ENCODE measurements at regions not wholly inside any gene's neighbourhood (a gene's known extent, or its start where the extent isn't known, plus 50 kb on each side); places are given as distances from the start of the nearest gene placed in this dataset.

- ATAC-seq (ENCODE audit: low read depth): no peak
Measured at GRCh38 chr7:69062020-69062765, 536.1 kb upstream of the AUTS2 start.

More at GRCh38 chr7:69062020-69062765, 536.1 kb upstream of the AUTS2 start:
- no peak overlapping the region for H4K91ac ChIP-seq (ENCODE audit: insufficient read depth, low read depth, low read length)
- H2AK5ac ChIP-seq (ENCODE audit: low read depth, low read length): no peak overlapping the region
- in situ Hi-C loops (cut with MboI; ENCODE audit: low sequenced_read_pairs) (no loop called here), dilution Hi-C loops (cut with HindIII; ENCODE audit: low sequenced_read_pairs, unreplicated experiment) (no loop called here), intact Hi-C loops (cut with micrococcal nuclease) (no loop called here)
- WGBS, 2 experiments (ENCODE audit: extremely low coverage in 2 of 2, insufficient read length in 1 of 2): no CpG with 5 or more reads among the region's 20 CpGs
- H2BK5ac ChIP-seq (ENCODE audit: low read depth, low read length, poor library complexity, severe bottlenecking): no peak overlapping the region
- no peak overlapping the region for H3K18ac ChIP-seq (ENCODE audit: low read depth, low read length)
- no peak overlapping the region for H4K5ac ChIP-seq (ENCODE audit: low read depth, low read length)
- no peak overlapping the region for H2BK15ac ChIP-seq (ENCODE audit: low read depth, low read length)
- no peak overlapping the region for H3K4ac ChIP-seq (ENCODE audit: low read depth, low read length)
- peak; percentile 37 for DNase-seq
- POLR2A ChIA-PET (ENCODE audit: unreplicated experiment): no interaction called here
- H4K20me1 ChIP-seq (ENCODE audit: insufficient read depth, low read length): no peaks in the 10 kb centered on the region
- no peak overlapping the region for H3K14ac ChIP-seq (replicated peaks; ENCODE audit: low read depth, low read length)
- no peak overlapping the region for H3K56ac ChIP-seq (ENCODE audit: extremely low read depth, insufficient read depth, low read length)
- no peak overlapping the region for H3K4me2 ChIP-seq (ENCODE audit: low read depth, low read length)
- H2AK9ac ChIP-seq (replicated peaks; ENCODE audit: low read depth, low read length, poor library complexity): no peak overlapping the region
- no peak overlapping the region for H4K8ac ChIP-seq (ENCODE audit: low read depth in 2 of 2, low read length in 2 of 2)
- no peaks in the 10 kb centered on the region for H3K27me3 ChIP-seq (ENCODE audit: control insufficient read depth, insufficient read depth, low read length)
- no peak overlapping the region for H2BK120ac ChIP-seq (ENCODE audit: low read depth, low read length)
- no peak overlapping the region for H2AFZ ChIP-seq (replicated peaks; ENCODE audit: low read length, poor library complexity)
- no TSS peak for BruUV-seq (replicated peaks)
- TF ChIP-seq USF2 (IDR thresholded peaks at IDR 0.05; ENCODE audit: low read depth, low read length) (no peak), FOS (IDR thresholded peaks at IDR 0.05; ENCODE audit: low read depth, low read length) (no peak)
- no peaks in the 10 kb centered on the region for H3K4me1 ChIP-seq (ENCODE audit: control insufficient read depth, insufficient read depth, low read length)
- no peaks in the 10 kb centered on the region for H3K36me3 ChIP-seq (ENCODE audit: control insufficient read depth, insufficient read depth, low read length)
- H2BK20ac ChIP-seq (ENCODE audit: low read depth, low read length): no peak overlapping the region
- no peak overlapping the region for H3K23ac ChIP-seq (ENCODE audit: low read depth, low read length)
- CTCF ChIA-PET: no interaction called here
- H3K9me3 ChIP-seq (ENCODE audit: control insufficient read depth, insufficient read depth, low read length): peaks cover 15% of the 10 kb centered on the region
- no peak overlapping the region for H3K4me3 ChIP-seq (ENCODE audit: insufficient read depth, low read depth, low read length)
- no peak overlapping the region for H3K27ac ChIP-seq (ENCODE audit: insufficient read depth, low read length)
- no peaks in the 10 kb centered on the region for H3K9me1 ChIP-seq (ENCODE audit: insufficient read depth, low read length)
- H3K9ac ChIP-seq (ENCODE audit: low read depth, low read length): no peak overlapping the region
- no peaks in the 10 kb centered on the region for H3K79me1 ChIP-seq (ENCODE audit: low read depth in 1 of 2, low read length in 2 of 2)

Data from IMR-90 (cell line).